HG03571 (cell line): ENCODE measurements at regions not wholly inside any gene's neighbourhood (a gene's known extent, or its start where the extent isn't known, plus 50 kb on each side); places are given as distances from the start of the nearest gene placed in this dataset.

Source experiments
- ATAC-seq: cut with Tn5 transposase; IDR thresholded peaks from one replicate; pipeline ENCODE4 v1.9.1; 2021; ENCODE audit not compliant: unreplicated experiment

GRCh38 chr2:81550277-81550676 lies 1245.7 kb upstream of the LRRTM1 start:
- no peak for ATAC-seq

- no peak for ATAC-seq
These were observed 1245.1 kb upstream of the LRRTM1 start for GRCh38 chr2:81549646-81550045.

GRCh38 chr2:81545626-81546025 lies 1241.1 kb upstream of the LRRTM1 start:
- ATAC-seq, result no peak

- ATAC-seq, result no peak
These were observed 1237.6 kb upstream of the LRRTM1 start for GRCh38 chr2:81542119-81542518.

- no peak for ATAC-seq
These were observed 1225.4 kb upstream of the LRRTM1 start for GRCh38 chr2:81529944-81530343.

GRCh38 chr2:81528852-81529480 lies 1224.4 kb upstream of the LRRTM1 start:
- ATAC-seq, result peak; percentile 93

GRCh38 chr2:81523344-81523743 lies 1218.8 kb upstream of the LRRTM1 start:
- no peak for ATAC-seq

GRCh38 chr2:81513328-81513727 lies 1208.8 kb upstream of the LRRTM1 start:
- ATAC-seq, result no peak

- no peak for ATAC-seq
These were observed 1201.0 kb upstream of the LRRTM1 start for GRCh38 chr2:81505586-81505985.

- ATAC-seq, result no peak
These were observed 1191.0 kb upstream of the LRRTM1 start for GRCh38 chr2:81495556-81495955.

GRCh38 chr2:81483254-81483653 lies 1178.7 kb upstream of the LRRTM1 start:
- no peak for ATAC-seq

GRCh38 chr2:81481994-81482368 lies 1177.4 kb upstream of the LRRTM1 start:
- ATAC-seq, result no peak

GRCh38 chr2:81481242-81481993 lies 1176.9 kb upstream of the LRRTM1 start:
- no peak for ATAC-seq

GRCh38 chr2:81467096-81467495 lies 1162.5 kb upstream of the LRRTM1 start:
- ATAC-seq, result no peak

GRCh38 chr2:81462420-81462819 lies 1157.9 kb upstream of the LRRTM1 start:
- no peak for ATAC-seq

- ATAC-seq, result no peak
These were observed 1140.6 kb upstream of the LRRTM1 start for GRCh38 chr2:81445176-81445575.

GRCh38 chr2:81437456-81438000 lies 1133.0 kb upstream of the LRRTM1 start:
- ATAC-seq, result no peak

GRCh38 chr2:81436256-81436655 lies 1131.7 kb upstream of the LRRTM1 start:
- ATAC-seq, result no peak

GRCh38 chr2:81412681-81413080 lies 1108.1 kb upstream of the LRRTM1 start:
- ATAC-seq, result no peak

GRCh38 chr2:81403508-81403907 lies 1099.0 kb upstream of the LRRTM1 start:
- no peak for ATAC-seq

- no peak for ATAC-seq
These were observed 1092.0 kb upstream of the LRRTM1 start for GRCh38 chr2:81396417-81397019.

- no peak for ATAC-seq
These were observed 1091.2 kb upstream of the LRRTM1 start for GRCh38 chr2:81395746-81396145.
